Prostate gland (tissue), 2 donors: ENCODE measurements at regions not wholly inside any gene's neighbourhood (a gene's known extent, or its start where the extent isn't known, plus 50 kb on each side); places are given as distances from the start of the nearest gene placed in this dataset.

Source experiments
- DNase-seq: peaks from one replicate; pipeline ENCODE4 v3.0.0-alpha.2; 2019; ENCODE audit warnings: low spot score
- H3K27ac ChIP-seq, 2 donors: fragments of 200-600 bp; sonication (generic); 2 replicates each; pipeline ENCODE4 v1.5.1; 2017 to 2019
- H3K27me3 ChIP-seq: fragments of 200-600 bp; sonication (generic); replicated peaks from 2 replicates; pipeline ENCODE4 v1.5.1; 2019; ENCODE audit not compliant: insufficient read depth
- H3K36me3 ChIP-seq, 2 donors: fragments of 200-600 bp; sonication (generic); 1 replicate in 1 of 2; 2 replicates in 1 of 2; pipeline versions ENCODE4 v1.5.1 to v1.8.1; 2017 to 2019
- H3K4me1 ChIP-seq: fragments of 200-600 bp; sonication (generic); replicated peaks from 2 replicates; pipeline ENCODE4 v1.5.1; 2019
- H3K4me3 ChIP-seq, 2 donors: fragments of 200-600 bp; sonication (generic); 2 replicates each; pipeline ENCODE4 v1.5.1; 2017 to 2019
- H3K9me3 ChIP-seq: fragments of 200-600 bp; sonication (generic); 2 replicates; pipeline ENCODE4 v1.5.1; 2017
- CTCF ChIP-seq, 4 experiments: fragments of 200-600 bp in 2 of 4; fragments of 450-650 bp in 2 of 4; sonication (generic) in 2 of 4; IDR thresholded peaks; 1 replicate in 3 of 4; 2 replicates in 1 of 4; pipeline ENCODE4 v1.5.1; 2016 to 2019; ENCODE audit warnings: antibody characterized with exemption in 4 of 4, mild to moderate bottlenecking in 2 of 4, moderate library complexity in 2 of 4
- POLR2A ChIP-seq: fragments of 450-650 bp; IDR thresholded peaks from one replicate; pipeline ENCODE4 v1.6.1; 2016; ENCODE audit warnings: antibody characterized with exemption, mild to moderate bottlenecking
- POLR2AphosphoS5 ChIP-seq: sonication (generic); formaldehyde crosslinking; IDR thresholded peaks from one replicate; pipeline ENCODE4 v1.6.1; 2017; ENCODE audit warnings: antibody characterized with exemption
- WGBS: methylation state at CpG from one replicate; pipeline ENCODE4 v1.1.5; 2018; 5-methylcytosine and 5-hydroxymethylcytosine counted together
- intact Hi-C: fragments of 100-400 bp; cut with DNase I; formaldehyde crosslinking; loops from one replicate; pipeline ENCODE4 v1.14.2; 2022

- no peak for DNase-seq
- Histone ChIP-seq H3K36me3 (no peaks in the 10 kb centered on the region), H3K27me3 (no peaks in the 10 kb centered on the region), H3K4me1 (no peaks in the 10 kb centered on the region), H3K4me3 (no peak overlapping the region), H3K27ac (no peak overlapping the region), H3K9me3 (no peaks in the 10 kb centered on the region)
- 74% methylated on average over 3 of the region's 3 CpGs for WGBS
- intact Hi-C loops, result no loop called here
- TF ChIP-seq CTCF (IDR thresholded peaks at IDR 0.05) (no peak), POLR2A (no peak), POLR2AphosphoS5 (no peak)
Measured at GRCh38 chr4:30416547-30416946, 303.6 kb upstream of the PCDH7 start.

- Histone ChIP-seq H3K9me3 (no peaks in the 10 kb centered on the region), H3K27ac (no peak overlapping the region), H3K4me3 (no peak overlapping the region), H3K27me3 (no peaks in the 10 kb centered on the region), H3K4me1 (no peaks in the 10 kb centered on the region), H3K36me3 (no peaks in the 10 kb centered on the region)
- DNase-seq, result no peak
- 94% methylated on average over 2 of the region's 2 CpGs for WGBS
- intact Hi-C loops, result no loop called here
- TF ChIP-seq POLR2AphosphoS5, result no peak
- TF ChIP-seq CTCF (IDR thresholded peaks at IDR 0.05), result no peak
- TF ChIP-seq POLR2A, result no peak
Measured at GRCh38 chr4:30427932-30428331, 292.2 kb upstream of the PCDH7 start.

GRCh38 chr4:30429813-30430761 is 290.1 kb upstream of the PCDH7 start:
- no peak for DNase-seq
- WGBS, result 73% methylated on average over 6 of the region's 6 CpGs
- no peaks in the 10 kb centered on the region for H3K27me3 ChIP-seq
- H3K4me3 ChIP-seq, result no peak overlapping the region
- no peaks in the 10 kb centered on the region for H3K9me3 ChIP-seq
- TF ChIP-seq CTCF (IDR thresholded peaks at IDR 0.05) (no peak), POLR2A (no peak), POLR2AphosphoS5 (no peak)
- H3K4me1 ChIP-seq, result no peaks in the 10 kb centered on the region
- no peak overlapping the region for H3K27ac ChIP-seq
- no peaks in the 10 kb centered on the region for H3K36me3 ChIP-seq
- intact Hi-C loops, result no loop called here

- no peaks in the 10 kb centered on the region for H3K27me3 ChIP-seq
- DNase-seq, result no peak
- H3K27ac ChIP-seq, result no peak overlapping the region
- H3K9me3 ChIP-seq, result no peaks in the 10 kb centered on the region
- 45% methylated on average over 2 of the region's 2 CpGs for WGBS
- H3K4me1 ChIP-seq, result no peaks in the 10 kb centered on the region
- no peaks in the 10 kb centered on the region for H3K36me3 ChIP-seq
- H3K4me3 ChIP-seq, result no peak overlapping the region
- intact Hi-C loops, result no loop called here
- TF ChIP-seq CTCF (IDR thresholded peaks at IDR 0.05) (no peak), POLR2AphosphoS5 (no peak), POLR2A (no peak)
Measured at GRCh38 chr4:30434656-30435055, 285.5 kb upstream of the PCDH7 start.

GRCh38 chr4:30436394-30436793 is 283.8 kb upstream of the PCDH7 start:
- 92% methylated on average over 1 of the region's 1 CpG for WGBS
- H3K4me1 ChIP-seq, result no peaks in the 10 kb centered on the region
- no peaks in the 10 kb centered on the region for H3K9me3 ChIP-seq
- H3K4me3 ChIP-seq, result no peak overlapping the region
- TF ChIP-seq POLR2A (no peak), POLR2AphosphoS5 (no peak), CTCF (IDR thresholded peaks at IDR 0.05) (no peak)
- DNase-seq, result no peak
- H3K36me3 ChIP-seq, result no peaks in the 10 kb centered on the region
- H3K27ac ChIP-seq, result no peak overlapping the region
- intact Hi-C loops, result no loop called here
- H3K27me3 ChIP-seq, result no peaks in the 10 kb centered on the region
